Right lobe of liver (tissue), 4 donors: ENCODE measurements at regions not wholly inside any gene's neighbourhood (a gene's known extent, or its start where the extent isn't known, plus 50 kb on each side); places are given as distances from the start of the nearest gene placed in this dataset.

Experiments used
- POLR2A ChIP-seq: fragments of 450-650 bp; IDR thresholded peaks from one replicate; pipeline ENCODE4 v1.6.1; 2017; ENCODE audit warnings: antibody characterized with exemption, mild to moderate bottlenecking
- TF ChIP-seq, protein P1 (sequence below), 4 donors: fragments of 200-600 bp in 3 of 4; fragments of 450-650 bp in 1 of 4; IDR thresholded peaks; one replicate each; pipeline versions ENCODE4 v1.5.1 to v1.8.0; 2016 to 2022; ENCODE audit warnings: antibody characterized with exemption in 4 of 4, mild to moderate bottlenecking in 2 of 4
- donor health status: DM: no; HTN: no; CAD: no.
- donor health status: DM: no; HTN: no; CAD: no.
- donor health status: DM: no; HTN: yes; CAD: no.

DNA sequence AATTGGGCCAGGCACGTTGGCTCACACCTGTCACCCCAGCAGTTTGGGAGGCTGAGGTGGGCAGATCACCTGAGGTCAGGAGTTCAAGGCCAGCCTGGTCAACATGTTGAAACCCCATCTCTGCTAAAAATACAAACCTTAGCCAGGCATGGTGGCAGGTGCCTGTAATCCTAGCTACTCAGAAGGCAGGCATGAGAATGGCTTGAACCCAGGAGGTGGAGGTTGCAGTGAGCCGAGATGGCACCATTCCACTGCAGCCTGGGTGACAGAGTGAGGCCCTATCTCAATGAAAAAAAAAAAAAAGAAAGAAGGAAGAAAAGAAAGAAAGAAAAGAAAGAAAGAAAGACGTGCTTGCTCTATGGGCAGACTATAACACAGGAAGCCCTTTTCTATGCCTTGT, 84.4 kb downstream of the FOXL1 start:
- TF ChIP-seq POLR2A, result no peak
- TF ChIP-seq, protein P1, sequence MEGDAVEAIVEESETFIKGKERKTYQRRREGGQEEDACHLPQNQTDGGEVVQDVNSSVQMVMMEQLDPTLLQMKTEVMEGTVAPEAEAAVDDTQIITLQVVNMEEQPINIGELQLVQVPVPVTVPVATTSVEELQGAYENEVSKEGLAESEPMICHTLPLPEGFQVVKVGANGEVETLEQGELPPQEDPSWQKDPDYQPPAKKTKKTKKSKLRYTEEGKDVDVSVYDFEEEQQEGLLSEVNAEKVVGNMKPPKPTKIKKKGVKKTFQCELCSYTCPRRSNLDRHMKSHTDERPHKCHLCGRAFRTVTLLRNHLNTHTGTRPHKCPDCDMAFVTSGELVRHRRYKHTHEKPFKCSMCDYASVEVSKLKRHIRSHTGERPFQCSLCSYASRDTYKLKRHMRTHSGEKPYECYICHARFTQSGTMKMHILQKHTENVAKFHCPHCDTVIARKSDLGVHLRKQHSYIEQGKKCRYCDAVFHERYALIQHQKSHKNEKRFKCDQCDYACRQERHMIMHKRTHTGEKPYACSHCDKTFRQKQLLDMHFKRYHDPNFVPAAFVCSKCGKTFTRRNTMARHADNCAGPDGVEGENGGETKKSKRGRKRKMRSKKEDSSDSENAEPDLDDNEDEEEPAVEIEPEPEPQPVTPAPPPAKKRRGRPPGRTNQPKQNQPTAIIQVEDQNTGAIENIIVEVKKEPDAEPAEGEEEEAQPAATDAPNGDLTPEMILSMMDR (IDR thresholded peaks at IDR 0.05), result no peak
